GM12891 (cell line): ENCODE measurements at regions not wholly inside any gene's neighbourhood (a gene's known extent, or its start where the extent isn't known, plus 50 kb on each side); places are given as distances from the start of the nearest gene placed in this dataset.

Source experiments
- PAX5 ChIP-seq: IDR thresholded peaks from 2 replicates; pipeline ENCODE4 v1.6.1; 2011; ENCODE audit warnings: low read length, moderate library complexity, mild to moderate bottlenecking; ENCODE audit not compliant: insufficient read depth, severe bottlenecking
- POLR2A ChIP-seq: IDR thresholded peaks from 2 replicates; pipeline ENCODE4 v1.6.1; 2011; ENCODE audit warnings: low read depth, low read length, control low read depth

DNA sequence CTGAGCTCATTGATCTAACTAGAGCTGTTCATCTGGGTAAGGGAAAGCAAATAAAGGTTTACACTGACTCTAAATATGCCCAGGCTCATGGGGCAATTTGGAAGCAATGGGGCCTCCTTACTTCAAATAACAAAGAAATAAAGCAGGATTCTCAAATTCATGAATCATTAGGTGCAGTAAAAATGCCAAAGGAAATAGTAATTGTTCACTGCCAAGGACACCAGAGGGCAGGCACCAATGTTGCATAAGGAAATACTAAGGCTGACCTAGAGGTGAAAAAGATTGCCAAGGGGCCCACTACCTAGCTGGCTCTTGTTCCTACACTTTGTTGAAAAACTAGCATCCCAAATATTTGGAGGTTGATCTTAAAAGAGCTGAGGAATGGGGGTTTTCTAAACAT lies 1686.7 kb upstream of the MIR17HG start:
- no peak for TF ChIP-seq POLR2A
- TF ChIP-seq PAX5, result no peak
